GM04503 (cell line): ENCODE measurements at regions not wholly inside any gene's neighbourhood (a gene's known extent, or its start where the extent isn't known, plus 50 kb on each side); places are given as distances from the start of the nearest gene placed in this dataset.

Source experiments
- DNase-seq: peaks from one replicate; pipeline ENCODE4 v3.0.0-alpha.2; 2012; ENCODE audit warnings: low read depth

GRCh38 chr7:155360495-155361345 lies 63.0 kb downstream of the INSIG1 start:
- no peak for DNase-seq

GRCh38 chr7:155361346-155361680 lies 63.6 kb downstream of the INSIG1 start:
- no peak for DNase-seq

GRCh38 chr7:155361947-155362346 lies 64.3 kb downstream of the INSIG1 start:
- no peak for DNase-seq

GRCh38 chr7:155362380-155363145 lies 64.9 kb downstream of the INSIG1 start:
- DNase-seq, result no peak

DNA sequence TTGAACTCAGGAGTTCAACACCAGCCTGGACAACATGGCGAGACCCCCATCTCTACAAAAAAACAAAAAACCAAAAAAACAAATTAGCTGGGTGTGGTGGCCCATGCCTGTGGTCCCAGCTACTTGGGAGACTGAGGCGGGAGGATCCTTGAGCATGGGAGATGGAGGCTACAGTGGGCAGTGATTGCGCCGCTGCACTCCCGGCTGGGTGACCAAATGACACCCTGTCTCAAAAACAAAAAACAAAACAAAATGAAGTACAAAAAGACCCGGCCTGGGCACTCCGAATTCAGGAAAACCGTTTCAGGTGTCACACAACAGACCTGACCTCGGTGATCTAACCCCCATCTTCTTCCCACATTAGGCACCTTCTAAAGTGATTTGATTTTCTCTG lies 65.5 kb downstream of the INSIG1 start:
- no peak for DNase-seq

DNA sequence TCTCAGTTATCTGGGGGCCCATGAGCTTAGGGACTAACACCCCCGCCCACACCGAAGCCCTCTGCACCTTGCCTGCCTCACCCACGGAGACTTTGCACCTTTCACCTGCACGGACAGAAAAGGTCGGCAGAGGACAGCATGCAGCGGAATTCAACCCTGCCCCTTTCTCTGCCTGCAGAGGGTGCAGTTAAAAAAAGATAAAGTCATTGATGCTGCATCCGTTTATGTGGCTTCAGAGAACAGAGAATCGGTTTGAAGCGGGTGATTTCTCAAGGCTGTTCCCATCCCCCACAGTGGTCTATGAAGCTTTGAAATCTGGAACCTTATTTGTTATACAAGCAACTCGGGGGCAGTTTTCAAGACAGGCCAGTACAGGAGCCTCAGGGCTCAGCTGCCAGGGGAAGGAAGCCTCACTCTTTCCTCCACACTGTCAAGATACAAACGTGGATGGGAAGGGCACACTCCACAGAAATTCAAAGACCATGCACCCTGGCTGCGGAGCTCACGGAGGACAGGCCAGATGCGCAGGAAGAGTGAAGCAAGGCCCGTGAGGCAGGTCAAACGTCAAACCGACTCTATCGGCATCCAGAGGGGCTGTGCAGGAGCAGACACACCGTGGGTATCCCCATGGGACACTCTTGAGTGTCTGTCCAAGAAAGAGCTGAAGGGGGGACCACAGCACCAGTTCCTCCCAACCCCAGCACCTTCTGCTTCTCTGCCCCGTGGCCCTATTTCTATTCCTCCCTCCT lies 66.3 kb downstream of the INSIG1 start:
- no peak for DNase-seq

- DNase-seq, result no peak
These were observed 67.6 kb downstream of the INSIG1 start for GRCh38 chr7:155365146-155365874.

GRCh38 chr7:155368894-155369600 lies 71.4 kb downstream of the INSIG1 start:
- no peak for DNase-seq

DNA sequence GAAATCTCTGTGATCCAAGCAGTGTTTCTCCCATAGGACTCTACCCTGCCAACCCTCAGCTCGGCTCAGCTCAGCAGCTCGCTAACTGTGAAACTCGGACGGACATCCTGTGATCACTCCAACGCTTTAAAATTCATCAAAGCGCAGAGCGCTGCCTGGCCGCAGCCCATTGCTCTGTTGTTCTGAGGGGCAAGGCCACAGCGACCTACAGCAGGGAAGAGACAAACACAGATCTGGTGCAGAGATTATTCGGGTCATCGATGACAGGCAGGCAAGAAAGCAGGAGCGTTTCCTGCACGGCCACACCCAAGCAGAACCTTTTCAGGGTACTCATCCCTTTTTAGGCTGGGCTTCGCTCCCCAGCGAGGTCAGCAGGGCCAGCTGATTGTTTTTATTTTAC lies 72.1 kb downstream of the INSIG1 start:
- DNase-seq, result no peak

- no peak for DNase-seq
These were observed 73.7 kb downstream of the INSIG1 start for GRCh38 chr7:155371331-155371883.

GRCh38 chr7:155371884-155372781 lies 74.5 kb downstream of the INSIG1 start:
- no peak for DNase-seq

DNA sequence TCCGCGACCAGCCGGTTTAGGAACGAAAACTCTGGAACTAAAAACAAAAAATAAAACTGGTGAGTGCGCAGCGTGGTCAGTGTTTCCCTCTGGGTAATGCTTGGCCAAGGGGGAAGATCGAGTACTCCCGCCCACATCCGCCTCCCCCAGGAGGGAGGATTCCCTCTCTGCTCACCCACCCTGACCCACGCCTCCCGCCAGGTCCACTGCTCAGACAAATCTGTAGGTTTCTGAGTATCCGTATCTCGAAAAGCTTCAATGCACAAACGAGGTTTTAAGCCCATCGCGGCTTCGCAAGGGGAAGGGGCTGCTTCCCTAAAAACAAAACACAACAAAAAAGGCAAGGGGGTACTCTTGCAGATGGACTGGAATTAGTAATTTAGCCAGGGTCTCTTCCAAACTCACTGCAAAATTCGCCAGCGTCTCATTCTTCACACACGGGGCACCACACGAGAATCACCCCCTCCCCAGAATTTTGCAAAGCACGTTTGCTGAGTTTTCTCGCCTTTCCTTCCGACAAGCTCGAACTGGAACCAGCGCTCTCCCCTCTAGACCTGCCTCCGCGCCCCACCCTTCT lies 75.2 kb downstream of the INSIG1 start:
- no peak for DNase-seq

GRCh38 chr7:155373359-155374273 lies 75.9 kb downstream of the INSIG1 start:
- no peak for DNase-seq

DNA sequence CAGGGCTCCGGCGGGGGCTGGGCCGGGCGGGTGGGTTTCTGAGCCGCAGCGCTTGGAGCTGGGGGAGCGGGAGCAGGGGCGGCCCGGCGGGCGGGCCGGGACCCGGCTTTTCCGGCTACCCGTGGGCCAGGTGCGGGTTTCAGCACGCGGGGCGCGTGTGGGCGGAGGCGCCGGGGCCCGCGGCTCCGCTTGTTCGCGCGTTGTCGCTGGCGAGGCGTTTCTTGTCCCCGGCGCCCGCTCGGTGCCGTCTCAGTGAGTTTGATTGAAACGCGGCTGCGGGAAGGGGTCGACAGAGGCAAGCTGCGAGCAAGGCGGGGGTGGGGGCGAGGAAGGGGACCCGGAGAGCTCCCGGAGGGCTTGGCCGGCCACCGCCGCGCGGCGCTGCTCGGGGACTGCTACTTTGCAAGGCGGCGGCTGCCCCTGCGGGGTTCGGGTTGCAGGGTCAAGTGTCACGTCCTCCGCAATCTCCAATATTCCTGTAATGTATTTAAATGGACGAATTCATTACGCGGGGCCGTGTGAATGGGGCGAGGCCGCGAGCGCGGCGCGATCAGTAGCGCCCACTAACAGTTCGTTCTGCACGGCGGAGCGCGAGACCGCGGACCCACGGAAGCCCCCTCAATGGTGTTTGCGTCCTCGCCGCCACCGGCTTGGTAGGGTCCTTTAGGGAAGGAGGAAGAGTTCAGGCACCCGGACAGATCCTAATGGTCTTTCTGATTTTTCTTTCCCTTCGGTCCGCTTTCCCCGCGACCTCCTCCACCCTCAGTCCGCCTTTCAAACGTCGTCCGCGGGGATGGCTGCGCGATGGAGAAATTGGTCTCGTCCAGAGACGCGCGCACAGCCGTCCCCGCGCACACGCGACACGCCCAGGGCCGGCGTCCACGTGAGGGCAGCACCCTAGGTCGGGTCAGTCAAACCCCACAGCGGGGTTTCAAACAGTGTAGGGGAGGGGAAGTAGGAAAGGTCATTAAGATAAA lies 76.9 kb downstream of the INSIG1 start:
- no peak for DNase-seq

GRCh38 chr7:155375337-155376277 lies 77.9 kb downstream of the INSIG1 start:
- no peak for DNase-seq
